A549 (cell line): ENCODE measurements at regions not wholly inside any gene's neighbourhood (a gene's known extent, or its start where the extent isn't known, plus 50 kb on each side); places are given as distances from the start of the nearest gene placed in this dataset.

ENCODE experiments used
- CTCF ChIP-seq: fragments of >200 bp; sonication (Bioruptor Twin); formaldehyde crosslinking; IDR thresholded peaks from 3 replicates; pipeline ENCODE4 v1.5.1; 2016
- HOXA7 ChIP-seq: fragments of 250-450 bp; sonication (Bioruptor Pico); IDR thresholded peaks from 2 replicates; pipeline ENCODE4 v1.5.0; 2020; ENCODE audit warnings: mild to moderate bottlenecking, moderate library complexity
- POLR2A ChIP-seq: IDR thresholded peaks from 2 replicates; pipeline ENCODE4 v1.6.1; 2012; ENCODE audit warnings: mild to moderate bottlenecking, low read length
- REST ChIP-seq: fragments of 200-600 bp; sonication (generic); IDR thresholded peaks from 2 replicates; pipeline ENCODE4 v1.6.1; 2016; ENCODE audit warnings: antibody characterized with exemption, mild to moderate bottlenecking, moderate library complexity

GRCh38 chr3:193114431-193115340 lies 126.3 kb upstream of the PLAAT1 start:
- TF ChIP-seq HOXA7 (CRISPR knock-in tag): no peak
- TF ChIP-seq REST: no peak
- TF ChIP-seq CTCF: no peak
- no peak for TF ChIP-seq POLR2A
